ENCODE measurements at regions not wholly inside any gene's neighbourhood (a gene's known extent, or its start where the extent isn't known, plus 50 kb on each side); places are given as distances from the start of the nearest gene placed in this dataset.
"Not testable (repeated sequence)": the region's sequence is repeated elsewhere in the genome, so short reads cannot be mapped to it uniquely, and the experiment has no call there.

- DNase-seq (ENCODE audit: extremely low read depth in 1 of 11, low read depth in 9 of 11, low spot score in 4 of 11): no peak
Observed at GRCh38 chr3:177374323-177374722, 177.0 kb upstream of the TBL1XR1 start.

GRCh38 chr3:177375316-177375715, 178.0 kb upstream of the TBL1XR1 start:
- DNase-seq (ENCODE audit: extremely low read depth in 1 of 11, low read depth in 9 of 11, low spot score in 4 of 11): no peak

GRCh38 chr3:177377166-177377565, 179.9 kb upstream of the TBL1XR1 start:
- no peak for DNase-seq (ENCODE audit: extremely low read depth in 1 of 11, low read depth in 9 of 11, low spot score in 4 of 11)

GRCh38 chr3:177378168-177378567, 180.9 kb upstream of the TBL1XR1 start:
- no peak for DNase-seq (ENCODE audit: extremely low read depth in 1 of 11, low read depth in 9 of 11, low spot score in 4 of 11)

- no peak for DNase-seq (ENCODE audit: extremely low read depth in 1 of 11, low read depth in 9 of 11, low spot score in 4 of 11)
Observed at GRCh38 chr3:177379045-177379444, 181.8 kb upstream of the TBL1XR1 start.

- no peak for DNase-seq (ENCODE audit: extremely low read depth in 1 of 11, low read depth in 9 of 11, low spot score in 4 of 11)
Observed at GRCh38 chr3:177381070-177381469, 183.8 kb upstream of the TBL1XR1 start.

GRCh38 chr3:177382944-177383343, 185.7 kb upstream of the TBL1XR1 start:
- no peak for DNase-seq (ENCODE audit: extremely low read depth in 1 of 11, low read depth in 9 of 11, low spot score in 4 of 11)

- DNase-seq (ENCODE audit: extremely low read depth in 1 of 11, low read depth in 9 of 11, low spot score in 4 of 11): no peak
Observed at GRCh38 chr3:177385186-177385585, 187.9 kb upstream of the TBL1XR1 start.

GRCh38 chr3:177385831-177386301, 188.6 kb upstream of the TBL1XR1 start:
- DNase-seq (ENCODE audit: extremely low read depth in 1 of 11, low read depth in 9 of 11, low spot score in 4 of 11): no peak

- DNase-seq (ENCODE audit: extremely low read depth in 1 of 11, low read depth in 9 of 11, low spot score in 4 of 11): no peak
Observed at GRCh38 chr3:177388209-177388608, 190.9 kb upstream of the TBL1XR1 start.

GRCh38 chr3:177394231-177395024, 197.1 kb upstream of the TBL1XR1 start:
- DNase-seq (ENCODE audit: extremely low read depth in 1 of 11, low read depth in 9 of 11, low spot score in 4 of 11): not testable (repeated sequence)

- DNase-seq (ENCODE audit: extremely low read depth in 1 of 11, low read depth in 9 of 11, low spot score in 4 of 11): no peak
Observed at GRCh38 chr3:177396733-177397132, 199.5 kb upstream of the TBL1XR1 start.

- no peak for DNase-seq (ENCODE audit: extremely low read depth in 1 of 11, low read depth in 9 of 11, low spot score in 4 of 11)
Observed at GRCh38 chr3:177401375-177401774, 204.1 kb upstream of the TBL1XR1 start.

GRCh38 chr3:177402533-177402932, 205.3 kb upstream of the TBL1XR1 start:
- DNase-seq (ENCODE audit: extremely low read depth in 1 of 11, low read depth in 9 of 11, low spot score in 4 of 11): no peak

GRCh38 chr3:177405191-177405672, 207.9 kb upstream of the TBL1XR1 start:
- no peak for DNase-seq (ENCODE audit: extremely low read depth in 1 of 11, low read depth in 9 of 11, low spot score in 4 of 11)

GRCh38 chr3:177410730-177411129, 213.4 kb upstream of the TBL1XR1 start:
- DNase-seq (ENCODE audit: extremely low read depth in 1 of 11, low read depth in 9 of 11, low spot score in 4 of 11): no peak

- no peak for DNase-seq (ENCODE audit: extremely low read depth in 1 of 11, low read depth in 9 of 11, low spot score in 4 of 11)
Observed at GRCh38 chr3:177411201-177411600, 213.9 kb upstream of the TBL1XR1 start.

GRCh38 chr3:177412677-177413170, 215.4 kb upstream of the TBL1XR1 start:
- DNase-seq (ENCODE audit: extremely low read depth in 1 of 11, low read depth in 9 of 11, low spot score in 4 of 11): not testable (repeated sequence)

- DNase-seq (ENCODE audit: extremely low read depth in 1 of 11, low read depth in 9 of 11, low spot score in 4 of 11): no peak
Observed at GRCh38 chr3:177414093-177414492, 216.8 kb upstream of the TBL1XR1 start.

GRCh38 chr3:177418787-177419186, 221.5 kb upstream of the TBL1XR1 start:
- DNase-seq (ENCODE audit: extremely low read depth in 1 of 11, low read depth in 9 of 11, low spot score in 4 of 11): no peak

All from renal cortex interstitium (tissue), 11 donors.